ENCODE measurements at regions not wholly inside any gene's neighbourhood (a gene's known extent, or its start where the extent isn't known, plus 50 kb on each side); places are given as distances from the start of the nearest gene placed in this dataset.

GRCh38 chrX:39377157-39377556, 575.9 kb downstream of the MID1IP1 start:
- Histone ChIP-seq H3K9ac (ENCODE audit: low read length) (no peak overlapping the region), H2AFZ (ENCODE audit: low read depth, low read length, severe bottlenecking) (no peak overlapping the region), H3K27ac (ENCODE audit: low read depth, low read length) (no peak overlapping the region), H3F3A (ENCODE audit: insufficient read depth) (no peaks in the 10 kb centered on the region), H4K20me1 (ENCODE audit: low read depth, low read length) (no peaks in the 10 kb centered on the region), H3K4me3 (ENCODE audit: insufficient read depth, low read length, poor library complexity, severe bottlenecking) (no peak overlapping the region), H3K79me2 (ENCODE audit: insufficient read depth, low read length) (no peaks in the 10 kb centered on the region), H3K9me3 (ENCODE audit: insufficient read depth, low read length) (no peaks in the 10 kb centered on the region), H3K9me2 (replicated peaks; ENCODE audit: insufficient read depth, low read length) (no peaks in the 10 kb centered on the region), H3K36me3 (ENCODE audit: low read length) (no peaks in the 10 kb centered on the region), H3K4me2 (ENCODE audit: low read depth, low read length, poor library complexity, severe bottlenecking) (no peak overlapping the region), H3K27me3 (ENCODE audit: low read length) (no peaks in the 10 kb centered on the region)
- TF ChIP-seq EZH2phosphoT487 (conservative IDR thresholded peaks at IDR 0.05; ENCODE audit: low read length), result no peak
- TF ChIP-seq, protein P1, sequence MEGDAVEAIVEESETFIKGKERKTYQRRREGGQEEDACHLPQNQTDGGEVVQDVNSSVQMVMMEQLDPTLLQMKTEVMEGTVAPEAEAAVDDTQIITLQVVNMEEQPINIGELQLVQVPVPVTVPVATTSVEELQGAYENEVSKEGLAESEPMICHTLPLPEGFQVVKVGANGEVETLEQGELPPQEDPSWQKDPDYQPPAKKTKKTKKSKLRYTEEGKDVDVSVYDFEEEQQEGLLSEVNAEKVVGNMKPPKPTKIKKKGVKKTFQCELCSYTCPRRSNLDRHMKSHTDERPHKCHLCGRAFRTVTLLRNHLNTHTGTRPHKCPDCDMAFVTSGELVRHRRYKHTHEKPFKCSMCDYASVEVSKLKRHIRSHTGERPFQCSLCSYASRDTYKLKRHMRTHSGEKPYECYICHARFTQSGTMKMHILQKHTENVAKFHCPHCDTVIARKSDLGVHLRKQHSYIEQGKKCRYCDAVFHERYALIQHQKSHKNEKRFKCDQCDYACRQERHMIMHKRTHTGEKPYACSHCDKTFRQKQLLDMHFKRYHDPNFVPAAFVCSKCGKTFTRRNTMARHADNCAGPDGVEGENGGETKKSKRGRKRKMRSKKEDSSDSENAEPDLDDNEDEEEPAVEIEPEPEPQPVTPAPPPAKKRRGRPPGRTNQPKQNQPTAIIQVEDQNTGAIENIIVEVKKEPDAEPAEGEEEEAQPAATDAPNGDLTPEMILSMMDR (IDR thresholded peaks at IDR 0.05; ENCODE audit: insufficient read depth, low read length, poor library complexity, severe bottlenecking), result no peak

GRCh38 chrX:39377773-39378172, 576.5 kb downstream of the MID1IP1 start:
- Histone ChIP-seq H3K9me3 (ENCODE audit: insufficient read depth, low read length) (no peaks in the 10 kb centered on the region), H3K36me3 (ENCODE audit: low read length) (no peaks in the 10 kb centered on the region), H3K4me2 (ENCODE audit: low read depth, low read length, poor library complexity, severe bottlenecking) (no peak overlapping the region), H3F3A (ENCODE audit: insufficient read depth) (no peaks in the 10 kb centered on the region), H3K79me2 (ENCODE audit: insufficient read depth, low read length) (no peaks in the 10 kb centered on the region), H2AFZ (ENCODE audit: low read depth, low read length, severe bottlenecking) (no peak overlapping the region), H3K9me2 (replicated peaks; ENCODE audit: insufficient read depth, low read length) (no peaks in the 10 kb centered on the region), H3K9ac (ENCODE audit: low read length) (no peak overlapping the region), H3K27me3 (ENCODE audit: low read length) (no peaks in the 10 kb centered on the region), H4K20me1 (ENCODE audit: low read depth, low read length) (no peaks in the 10 kb centered on the region), H3K27ac (ENCODE audit: low read depth, low read length) (no peak overlapping the region), H3K4me3 (ENCODE audit: insufficient read depth, low read length, poor library complexity, severe bottlenecking) (no peak overlapping the region)
- no peak for TF ChIP-seq EZH2phosphoT487 (conservative IDR thresholded peaks at IDR 0.05; ENCODE audit: low read length)
- TF ChIP-seq, protein P1 (IDR thresholded peaks at IDR 0.05; ENCODE audit: insufficient read depth, low read length, poor library complexity, severe bottlenecking), result no peak

DNA sequence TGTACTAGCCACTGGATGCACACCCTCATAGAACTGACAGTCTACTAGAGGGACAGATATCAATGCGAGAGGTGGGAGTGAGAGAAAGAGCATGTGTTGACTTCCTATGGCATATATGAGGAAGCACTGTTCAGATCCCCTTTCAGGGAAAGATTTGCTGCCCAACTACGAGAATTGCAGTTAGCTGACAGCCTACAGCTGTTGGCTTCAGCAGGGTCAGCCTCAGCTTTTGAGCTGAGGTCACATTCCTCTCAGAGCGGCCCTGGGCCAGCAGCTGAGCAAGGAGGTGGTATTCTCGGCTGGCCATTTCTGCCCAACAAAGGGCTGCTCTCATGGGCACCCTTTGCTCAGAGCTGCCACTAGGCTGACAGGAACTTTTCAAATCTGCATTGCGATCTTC, 580.2 kb downstream of the MID1IP1 start:
- H3K9me2 ChIP-seq (replicated peaks; ENCODE audit: insufficient read depth, low read length), result no peaks in the 10 kb centered on the region
- no peaks in the 10 kb centered on the region for H3F3A ChIP-seq (ENCODE audit: insufficient read depth)
- no peak overlapping the region for H3K9ac ChIP-seq (ENCODE audit: low read length)
- H3K9me3 ChIP-seq (ENCODE audit: insufficient read depth, low read length), result no peaks in the 10 kb centered on the region
- H3K36me3 ChIP-seq (ENCODE audit: low read length), result no peaks in the 10 kb centered on the region
- no peak overlapping the region for H3K4me2 ChIP-seq (ENCODE audit: low read depth, low read length, poor library complexity, severe bottlenecking)
- no peaks in the 10 kb centered on the region for H3K79me2 ChIP-seq (ENCODE audit: insufficient read depth, low read length)
- H4K20me1 ChIP-seq (ENCODE audit: low read depth, low read length), result no peaks in the 10 kb centered on the region
- H2AFZ ChIP-seq (ENCODE audit: low read depth, low read length, severe bottlenecking), result no peak overlapping the region
- H3K27me3 ChIP-seq (ENCODE audit: low read length), result no peaks in the 10 kb centered on the region
- H3K27ac ChIP-seq (ENCODE audit: low read depth, low read length), result no peak overlapping the region
- no peak overlapping the region for H3K4me3 ChIP-seq (ENCODE audit: insufficient read depth, low read length, poor library complexity, severe bottlenecking)
- no peak for TF ChIP-seq EZH2phosphoT487 (conservative IDR thresholded peaks at IDR 0.05; ENCODE audit: low read length)
- TF ChIP-seq, protein P1 (IDR thresholded peaks at IDR 0.05; ENCODE audit: insufficient read depth, low read length, poor library complexity, severe bottlenecking), result no peak
